ENCODE measurements at regions not wholly inside any gene's neighbourhood (a gene's known extent, or its start where the extent isn't known, plus 50 kb on each side); places are given as distances from the start of the nearest gene placed in this dataset.

- TF ChIP-seq, protein P1, sequence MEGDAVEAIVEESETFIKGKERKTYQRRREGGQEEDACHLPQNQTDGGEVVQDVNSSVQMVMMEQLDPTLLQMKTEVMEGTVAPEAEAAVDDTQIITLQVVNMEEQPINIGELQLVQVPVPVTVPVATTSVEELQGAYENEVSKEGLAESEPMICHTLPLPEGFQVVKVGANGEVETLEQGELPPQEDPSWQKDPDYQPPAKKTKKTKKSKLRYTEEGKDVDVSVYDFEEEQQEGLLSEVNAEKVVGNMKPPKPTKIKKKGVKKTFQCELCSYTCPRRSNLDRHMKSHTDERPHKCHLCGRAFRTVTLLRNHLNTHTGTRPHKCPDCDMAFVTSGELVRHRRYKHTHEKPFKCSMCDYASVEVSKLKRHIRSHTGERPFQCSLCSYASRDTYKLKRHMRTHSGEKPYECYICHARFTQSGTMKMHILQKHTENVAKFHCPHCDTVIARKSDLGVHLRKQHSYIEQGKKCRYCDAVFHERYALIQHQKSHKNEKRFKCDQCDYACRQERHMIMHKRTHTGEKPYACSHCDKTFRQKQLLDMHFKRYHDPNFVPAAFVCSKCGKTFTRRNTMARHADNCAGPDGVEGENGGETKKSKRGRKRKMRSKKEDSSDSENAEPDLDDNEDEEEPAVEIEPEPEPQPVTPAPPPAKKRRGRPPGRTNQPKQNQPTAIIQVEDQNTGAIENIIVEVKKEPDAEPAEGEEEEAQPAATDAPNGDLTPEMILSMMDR (IDR thresholded peaks at IDR 0.05): no peak
- no peak for TF ChIP-seq POLR2A (IDR thresholded peaks at IDR 0.05)
- Histone ChIP-seq H3K4me3 (no peak overlapping the region), H3K9me3 (no peaks in the 10 kb centered on the region), H3K36me3 (ENCODE audit: low read depth, missing control alignments) (no peaks in the 10 kb centered on the region), H3K4me1 (no peaks in the 10 kb centered on the region), H3K27me3 (no peaks in the 10 kb centered on the region), H3K27ac (no peak overlapping the region)
- WGBS, 2 donors: 76 to 82% methylated on average over 2 of the region's 2 CpGs
- no peak for DNase-seq
- intact Hi-C loops (cut with DNase I; ENCODE audit: low total_unique reads): no loop called here
These were observed 56.6 kb upstream of the ATXN7L3B start for GRCh38 chr12:74481078-74481477.

DNA sequence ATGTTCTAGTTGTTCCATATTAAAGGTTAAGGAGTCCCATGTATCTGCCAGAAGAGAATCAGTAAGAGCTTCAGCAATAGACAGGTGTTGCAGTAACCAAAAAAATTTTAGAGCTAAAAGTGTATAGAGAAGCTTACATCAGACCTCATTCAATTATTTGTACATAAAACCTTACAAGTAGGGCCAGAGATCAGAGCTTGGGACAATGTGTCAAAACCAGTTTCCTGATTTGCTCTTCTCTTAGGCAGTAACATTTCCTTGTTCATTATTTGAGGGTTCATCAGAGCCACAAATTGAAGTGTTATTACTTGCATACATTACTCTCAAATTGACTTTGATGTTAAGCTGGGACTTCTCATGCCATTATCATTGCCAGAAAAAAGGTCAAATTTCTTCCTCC lies 55.5 kb upstream of the ATXN7L3B start:
- Histone ChIP-seq H3K36me3 (ENCODE audit: low read depth, missing control alignments) (no peaks in the 10 kb centered on the region), H3K4me1 (no peaks in the 10 kb centered on the region), H3K27me3 (no peaks in the 10 kb centered on the region), H3K9me3 (no peaks in the 10 kb centered on the region), H3K4me3 (no peak overlapping the region), H3K27ac (no peak overlapping the region)
- DNase-seq: no peak
- TF ChIP-seq, protein P1 (IDR thresholded peaks at IDR 0.05): no peak
- TF ChIP-seq POLR2A (IDR thresholded peaks at IDR 0.05): no peak
- intact Hi-C loops (cut with DNase I; ENCODE audit: low total_unique reads): no loop called here

DNA sequence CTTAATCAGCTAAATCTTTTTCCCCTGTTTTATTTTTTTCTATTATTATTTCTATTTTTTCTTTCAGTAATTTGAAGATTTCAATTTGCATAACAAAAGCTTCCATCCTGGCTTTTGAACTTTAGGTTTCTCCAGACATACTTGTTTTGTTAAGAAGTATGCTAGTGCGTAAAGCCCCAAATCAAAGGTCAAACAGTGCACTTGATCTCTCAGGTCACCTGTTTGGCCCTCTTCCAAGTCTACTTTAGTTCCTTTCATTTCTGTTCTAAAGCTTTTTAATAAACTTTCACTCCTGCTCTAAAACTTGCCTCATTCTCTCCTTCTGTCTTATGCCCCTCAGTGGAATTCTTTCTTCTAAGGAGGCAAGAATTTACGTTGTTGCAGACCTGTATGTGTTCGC lies 54.6 kb upstream of the ATXN7L3B start:
- TF ChIP-seq POLR2A (IDR thresholded peaks at IDR 0.05): no peak
- TF ChIP-seq, protein P1 (IDR thresholded peaks at IDR 0.05): no peak
- DNase-seq: no peak
- no peaks in the 10 kb centered on the region for H3K4me1 ChIP-seq
- no peaks in the 10 kb centered on the region for H3K36me3 ChIP-seq (ENCODE audit: low read depth, missing control alignments)
- intact Hi-C loops (cut with DNase I; ENCODE audit: low total_unique reads): no loop called here
- no peak overlapping the region for H3K4me3 ChIP-seq
- no peaks in the 10 kb centered on the region for H3K27me3 ChIP-seq
- 56 to 58% methylated on average over 3 of the region's 3 CpGs for WGBS, 2 donors
- no peak overlapping the region for H3K27ac ChIP-seq
- no peaks in the 10 kb centered on the region for H3K9me3 ChIP-seq

Small RNA genes lying in the stretch of these regions (small RNA-seq; reads per million reads assigned to genes)
- gene AC090502.2: 0 reads per million in 2 donors
- gene RF00096: 0 reads per million in 2 donors
- gene RNU6-1012P: 0 reads per million in 2 donors

All from testis (tissue), 2 donors.